Adrenal gland (tissue), 9 donors: ENCODE measurements at regions not wholly inside any gene's neighbourhood (a gene's known extent, or its start where the extent isn't known, plus 50 kb on each side); places are given as distances from the start of the nearest gene placed in this dataset.
"Not testable (repeated sequence)": the region's sequence is repeated elsewhere in the genome, so short reads cannot be mapped to it uniquely, and the experiment has no call there.

ENCODE experiments used
- DNase-seq, 7 donors: peaks; one replicate each; pipeline ENCODE4 v3.0.0-alpha.2; 2019 to 2020
- H3K27ac ChIP-seq, 5 donors: fragments of 200-600 bp; sonication (generic) in 4 of 5; 1 replicate in 3 of 5; 2 replicates in 2 of 5; pipeline versions ENCODE4 v1.5.1 to v1.8.0; 2016 to 2020; ENCODE audit warnings: mild to moderate bottlenecking in 1 of 5
- H3K27me3 ChIP-seq: fragments of 200-600 bp; 2 replicates; pipeline ENCODE4 v1.8.0; 2021
- H3K36me3 ChIP-seq, 2 donors: fragments of 200-600 bp; replicated peaks in 1 of 2; 1 replicate in 1 of 2; 2 replicates in 1 of 2; pipeline versions ENCODE4 v1.5.1 to v1.8.0; 2018 to 2022
- H3K4me1 ChIP-seq, 2 donors: fragments of 200-600 bp; replicated peaks in 1 of 2; 1 replicate in 1 of 2; 2 replicates in 1 of 2; pipeline versions ENCODE4 v1.5.1 to v1.8.0; 2018 to 2021
- H3K4me3 ChIP-seq, 4 donors: fragments of 200-600 bp; sonication (generic) in 3 of 4; one replicate each; pipeline ENCODE4 v1.5.1; 2016 to 2018
- H3K9me3 ChIP-seq, 3 donors: fragments of 200-600 bp; sonication (generic) in 1 of 3; replicated peaks in 1 of 3; 1 replicate in 2 of 3; 2 replicates in 1 of 3; pipeline versions ENCODE4 v1.5.1 to v1.8.0; 2016 to 2021
- POLR2A ChIP-seq, 2 donors: fragments of 450-650 bp; IDR thresholded peaks; one replicate each; pipeline ENCODE4 v1.6.1; 2017; ENCODE audit warnings: antibody characterized with exemption in 2 of 2, mild to moderate bottlenecking in 2 of 2, moderate library complexity in 1 of 2
- WGBS, 4 donors: extraction: QIAGEN DNeasy Blood & Tissue Kit in 2 of 4; methylation state at CpG; one replicate each; pipeline versions ENCODE4 v1.1.5 to v1.1.7; 2013 to 2017; 5-methylcytosine and 5-hydroxymethylcytosine counted together
- intact Hi-C, 2 donors: fragments of 100-400 bp; cut with DNase I; formaldehyde crosslinking; loops; one replicate each; pipeline versions ENCODE4 v1.14.1 to v1.15.0; 2022 to 2023
- TF ChIP-seq, protein P1 (sequence below), 6 experiments: fragments of 450-650 bp in 4 of 6; fragments of 200-600 bp in 2 of 6; sonication (generic) in 1 of 6; IDR thresholded peaks; 1 replicate in 5 of 6; 2 replicates in 1 of 6; pipeline versions ENCODE4 v1.5.1 to v1.8.0; 2016 to 2021; ENCODE audit warnings: antibody characterized with exemption in 6 of 6, mild to moderate bottlenecking in 2 of 6, moderate library complexity in 1 of 6
- donor health status: healthy with polysubstance abuse.
- donor health status: Bipolar disorder and iron deficiency.
- donor health status: DM: yes; HTN: yes; CAD: no.
- donor health status: DM: no; HTN: no; CAD: no.
- donor health status: DM: no; HTN: no; CAD: no.

DNA sequence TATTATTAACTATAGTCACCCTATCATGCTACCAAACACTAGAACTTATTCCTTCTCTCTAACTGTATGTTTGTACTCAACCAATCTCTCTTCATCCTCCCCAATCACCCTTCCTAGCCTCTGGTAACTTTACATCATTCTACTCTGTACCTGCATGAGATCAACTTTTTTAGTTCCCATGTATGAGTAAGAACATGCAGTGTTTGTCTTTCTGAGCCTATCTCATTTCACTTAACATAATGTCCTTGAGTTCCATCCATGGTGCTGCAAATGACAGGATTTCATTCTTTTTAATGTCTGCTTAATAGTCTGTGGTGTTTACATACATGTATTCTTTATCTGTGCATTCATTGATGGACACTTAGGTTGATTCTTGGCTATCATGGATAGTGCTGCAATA lies 108.9 kb upstream of the RFX8 start:
- Histone ChIP-seq H3K9me3 (no peaks in the 10 kb centered on the region), H3K36me3 (no peaks in the 10 kb centered on the region), H3K4me3 (no peak overlapping the region), H3K27ac (no peak overlapping the region), H3K27me3 (no peaks in the 10 kb centered on the region), H3K4me1 (no peaks in the 10 kb centered on the region)
- intact Hi-C loops = no loop called here
- TF ChIP-seq POLR2A (IDR thresholded peaks at IDR 0.05) = no peak
- TF ChIP-seq, protein P1, sequence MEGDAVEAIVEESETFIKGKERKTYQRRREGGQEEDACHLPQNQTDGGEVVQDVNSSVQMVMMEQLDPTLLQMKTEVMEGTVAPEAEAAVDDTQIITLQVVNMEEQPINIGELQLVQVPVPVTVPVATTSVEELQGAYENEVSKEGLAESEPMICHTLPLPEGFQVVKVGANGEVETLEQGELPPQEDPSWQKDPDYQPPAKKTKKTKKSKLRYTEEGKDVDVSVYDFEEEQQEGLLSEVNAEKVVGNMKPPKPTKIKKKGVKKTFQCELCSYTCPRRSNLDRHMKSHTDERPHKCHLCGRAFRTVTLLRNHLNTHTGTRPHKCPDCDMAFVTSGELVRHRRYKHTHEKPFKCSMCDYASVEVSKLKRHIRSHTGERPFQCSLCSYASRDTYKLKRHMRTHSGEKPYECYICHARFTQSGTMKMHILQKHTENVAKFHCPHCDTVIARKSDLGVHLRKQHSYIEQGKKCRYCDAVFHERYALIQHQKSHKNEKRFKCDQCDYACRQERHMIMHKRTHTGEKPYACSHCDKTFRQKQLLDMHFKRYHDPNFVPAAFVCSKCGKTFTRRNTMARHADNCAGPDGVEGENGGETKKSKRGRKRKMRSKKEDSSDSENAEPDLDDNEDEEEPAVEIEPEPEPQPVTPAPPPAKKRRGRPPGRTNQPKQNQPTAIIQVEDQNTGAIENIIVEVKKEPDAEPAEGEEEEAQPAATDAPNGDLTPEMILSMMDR (IDR thresholded peaks at IDR 0.05) = no peak
- no peak for DNase-seq

DNA sequence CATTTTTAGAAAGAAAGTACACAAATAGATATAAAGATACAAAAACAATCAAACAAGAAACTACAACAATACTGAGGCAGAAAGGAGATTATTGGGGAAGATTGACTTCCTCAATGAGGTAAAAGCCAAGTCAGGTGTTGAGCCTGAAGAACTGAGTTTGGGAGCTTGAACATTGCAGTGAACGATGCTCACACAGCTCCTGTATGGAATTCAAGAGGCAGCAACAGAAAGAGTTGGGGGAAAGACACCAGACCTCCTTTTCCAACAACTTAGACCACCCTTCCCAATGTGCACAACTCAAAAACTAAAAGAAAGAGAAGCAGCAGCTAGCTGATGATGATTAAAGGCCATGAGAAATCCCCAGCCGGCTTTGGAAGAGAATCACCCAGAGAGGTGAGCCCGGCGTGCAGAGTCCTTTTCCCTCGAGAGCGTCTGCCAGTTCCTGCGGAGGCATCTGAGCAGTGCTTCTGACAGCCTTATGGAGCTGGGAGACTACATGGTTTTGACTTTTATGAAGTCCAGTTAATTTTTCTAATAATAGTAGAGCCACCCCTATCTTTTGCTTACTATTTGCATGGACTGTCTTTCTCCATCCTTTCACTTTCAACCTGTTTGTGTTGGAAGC lies 106.9 kb upstream of the RFX8 start:
- TF ChIP-seq POLR2A (IDR thresholded peaks at IDR 0.05) = no peak
- TF ChIP-seq, protein P1 (IDR thresholded peaks at IDR 0.05) = no peak
- no peaks in the 10 kb centered on the region for H3K36me3 ChIP-seq
- H3K27me3 ChIP-seq = no peaks in the 10 kb centered on the region
- H3K4me1 ChIP-seq = no peaks in the 10 kb centered on the region
- H3K4me3 ChIP-seq = no peak overlapping the region
- no peaks in the 10 kb centered on the region for H3K9me3 ChIP-seq
- intact Hi-C loops = no loop called here
- 92 to 96% (median 95%) methylated on average over 7 of the region's 7 CpGs for WGBS, 4 donors
- no peak overlapping the region for H3K27ac ChIP-seq
- no peak for DNase-seq

DNA sequence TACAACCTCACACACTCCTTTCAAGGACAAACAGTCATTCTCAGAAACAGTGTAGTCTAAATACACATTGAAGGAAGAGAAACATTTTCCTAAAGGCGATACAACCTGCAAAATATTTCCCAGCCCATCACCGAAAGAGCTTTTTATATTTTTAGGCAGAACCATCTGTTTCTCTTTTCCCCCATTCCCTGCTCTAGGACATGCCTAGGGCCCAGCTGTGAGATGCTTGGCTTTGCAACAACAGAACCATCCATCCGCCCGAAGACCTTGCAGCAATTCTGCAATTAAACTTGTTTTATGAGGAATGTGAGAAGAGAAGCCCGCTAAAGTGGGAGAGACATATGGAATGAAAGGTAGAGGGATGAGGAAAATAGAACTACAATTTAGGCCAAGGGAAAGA lies 105.6 kb upstream of the RFX8 start:
- no peaks in the 10 kb centered on the region for H3K36me3 ChIP-seq
- WGBS, 4 donors = 93 to 98% (median 94%) methylated on average over 5 of the region's 5 CpGs
- H3K27me3 ChIP-seq = no peaks in the 10 kb centered on the region
- TF ChIP-seq, protein P1 (IDR thresholded peaks at IDR 0.05) = no peak
- no peak for TF ChIP-seq POLR2A (IDR thresholded peaks at IDR 0.05)
- H3K27ac ChIP-seq = no peak overlapping the region
- no peak overlapping the region for H3K4me3 ChIP-seq
- intact Hi-C loops = no loop called here
- H3K4me1 ChIP-seq = no peaks in the 10 kb centered on the region
- no peak for DNase-seq
- H3K9me3 ChIP-seq = no peaks in the 10 kb centered on the region

DNA sequence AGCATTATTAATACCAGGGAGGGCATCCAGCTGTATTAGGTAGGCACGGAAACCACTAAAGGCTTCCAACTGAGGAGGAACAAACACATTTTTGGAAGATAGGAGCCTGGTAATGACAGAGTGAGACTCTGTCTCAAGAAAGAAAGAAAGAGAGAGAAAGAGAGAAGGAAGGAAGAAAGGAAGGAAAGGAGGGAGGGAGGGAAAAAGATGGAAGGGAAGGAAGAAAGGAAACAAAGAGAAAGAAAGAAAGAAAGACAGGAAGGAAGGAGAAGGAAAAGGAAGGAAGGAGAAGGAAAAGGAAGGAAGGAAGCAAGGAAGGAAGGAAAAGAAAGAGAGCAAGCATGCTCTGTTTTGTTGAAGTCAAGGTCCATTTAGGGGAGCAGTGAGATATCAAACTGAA lies 103.8 kb upstream of the RFX8 start:
- Histone ChIP-seq H3K27me3 (no peaks in the 10 kb centered on the region), H3K9me3 (no peaks in the 10 kb centered on the region), H3K27ac (no peak overlapping the region), H3K4me1 (no peaks in the 10 kb centered on the region), H3K36me3 (no peaks in the 10 kb centered on the region), H3K4me3 (no peak overlapping the region)
- TF ChIP-seq POLR2A (IDR thresholded peaks at IDR 0.05) = no peak
- TF ChIP-seq, protein P1 (IDR thresholded peaks at IDR 0.05) = no peak
- WGBS, 4 donors = 90 to 100% (median 97%) methylated on average over 1 of the region's 1 CpG
- DNase-seq = no peak
- intact Hi-C loops = no loop called here

DNA sequence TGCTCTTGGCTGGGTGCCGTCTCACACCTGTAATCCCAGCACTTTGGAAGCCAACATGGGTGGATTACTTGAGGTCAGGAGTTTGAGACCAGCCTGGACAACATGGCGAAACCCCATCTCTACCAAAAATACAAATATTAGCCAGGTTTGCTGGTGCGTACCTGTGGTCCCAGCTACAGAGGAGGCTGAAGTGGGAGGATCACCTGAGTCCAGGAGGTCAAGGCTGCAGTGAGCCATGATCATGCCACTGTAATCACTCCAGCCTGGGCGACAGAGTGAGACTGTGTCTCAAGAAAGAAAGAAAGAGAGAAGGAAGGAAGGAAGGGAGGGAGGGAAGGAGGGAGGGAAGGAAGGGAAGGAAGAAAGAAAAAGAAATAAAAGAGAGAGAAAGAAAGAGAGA lies 103.2 kb upstream of the RFX8 start:
- H3K9me3 ChIP-seq, H3K27me3 ChIP-seq, DNase-seq, H3K27ac ChIP-seq, H3K4me3 ChIP-seq, H3K4me1 ChIP-seq, H3K36me3 ChIP-seq, intact Hi-C loops: not testable (repeated sequence)
- WGBS, 4 donors = 92 to 98% (median 97%) methylated on average over 4 of the region's 4 CpGs
